ENCODE measurements at regions not wholly inside any gene's neighbourhood (a gene's known extent, or its start where the extent isn't known, plus 50 kb on each side); places are given as distances from the start of the nearest gene placed in this dataset.

- no peak overlapping the region for H3K27ac ChIP-seq
- H3K36me3 ChIP-seq (ENCODE audit: insufficient read depth in 1 of 2, low read depth in 1 of 2), result no peaks in the 10 kb centered on the region
- intact Hi-C loops (cut with DNase I), result no loop called here
- no peak overlapping the region for H3K4me3 ChIP-seq
- no peaks in the 10 kb centered on the region for H3K9me3 ChIP-seq
- WGBS, 3 donors, result 100% methylated on average over 1 of the region's 1 CpG
- H3K27me3 ChIP-seq (ENCODE audit: insufficient read depth in 3 of 3, low read length in 2 of 3), result no peaks in the 10 kb centered on the region
- ATAC-seq (no peak), DNase-seq (no peak)
- TF ChIP-seq CTCF (IDR thresholded peaks at IDR 0.05), result no peak
- H3K4me1 ChIP-seq, result no peaks in the 10 kb centered on the region
Observed at GRCh38 chr17:69914520-69914919, 160.5 kb upstream of the KCNJ16 start.

- Histone ChIP-seq H3K4me3 (no peak overlapping the region), H3K4me1 (no peaks in the 10 kb centered on the region), H3K27ac (no peak overlapping the region), H3K27me3 (ENCODE audit: insufficient read depth in 3 of 3, low read length in 2 of 3) (no peaks in the 10 kb centered on the region), H3K36me3 (ENCODE audit: insufficient read depth in 1 of 2, low read depth in 1 of 2) (no peaks in the 10 kb centered on the region), H3K9me3 (no peaks in the 10 kb centered on the region)
- intact Hi-C loops (cut with DNase I), result no loop called here
- DNase-seq, result no peak
- WGBS, 3 donors, result 90 to 92% (median 92%) methylated on average over 2 of the region's 2 CpGs
- ATAC-seq, result no peak
- no peak for TF ChIP-seq CTCF (IDR thresholded peaks at IDR 0.05)
Observed at GRCh38 chr17:69916761-69917160, 158.3 kb upstream of the KCNJ16 start.

GRCh38 chr17:69918164-69918563 is 156.9 kb upstream of the KCNJ16 start:
- DNase-seq, result no peak
- H3K36me3 ChIP-seq (ENCODE audit: insufficient read depth in 1 of 2, low read depth in 1 of 2), result no peaks in the 10 kb centered on the region
- intact Hi-C loops (cut with DNase I), result no loop called here
- no peaks in the 10 kb centered on the region for H3K4me1 ChIP-seq
- no peak for TF ChIP-seq CTCF (IDR thresholded peaks at IDR 0.05)
- H3K27me3 ChIP-seq (ENCODE audit: insufficient read depth in 3 of 3, low read length in 2 of 3), result no peaks in the 10 kb centered on the region
- ATAC-seq, result no peak
- H3K4me3 ChIP-seq, result no peak overlapping the region
- no peaks in the 10 kb centered on the region for H3K9me3 ChIP-seq
- no peak overlapping the region for H3K27ac ChIP-seq
- 89 to 94% (median 91%) methylated on average over 4 of the region's 4 CpGs for WGBS, 3 donors

GRCh38 chr17:69919789-69920188 is 155.2 kb upstream of the KCNJ16 start:
- DNase-seq (no peak), ATAC-seq (no peak)
- no peak overlapping the region for H3K27ac ChIP-seq
- H3K36me3 ChIP-seq (ENCODE audit: insufficient read depth in 1 of 2, low read depth in 1 of 2), result no peaks in the 10 kb centered on the region
- no peaks in the 10 kb centered on the region for H3K9me3 ChIP-seq
- intact Hi-C loops (cut with DNase I), result no loop called here
- H3K4me3 ChIP-seq, result no peak overlapping the region
- 95 to 100% (median 97%) methylated on average over 2 of the region's 2 CpGs for WGBS, 3 donors
- no peak for TF ChIP-seq CTCF (IDR thresholded peaks at IDR 0.05)
- no peaks in the 10 kb centered on the region for H3K27me3 ChIP-seq (ENCODE audit: insufficient read depth in 3 of 3, low read length in 2 of 3)
- no peaks in the 10 kb centered on the region for H3K4me1 ChIP-seq

- no peak for TF ChIP-seq CTCF (IDR thresholded peaks at IDR 0.05)
- Histone ChIP-seq H3K27ac (no peak overlapping the region), H3K4me3 (no peak overlapping the region), H3K9me3 (no peaks in the 10 kb centered on the region), H3K4me1 (no peaks in the 10 kb centered on the region), H3K36me3 (ENCODE audit: insufficient read depth in 1 of 2, low read depth in 1 of 2) (no peaks in the 10 kb centered on the region), H3K27me3 (ENCODE audit: insufficient read depth in 3 of 3, low read length in 2 of 3) (no peaks in the 10 kb centered on the region)
- ATAC-seq, result no peak
- intact Hi-C loops (cut with DNase I), result no loop called here
- no peak for DNase-seq
- WGBS, 3 donors, result 88 to 96% (median 88%) methylated on average over 1 of the region's 1 CpG
Observed at GRCh38 chr17:69921046-69921445, 154.0 kb upstream of the KCNJ16 start.

All from psoas muscle (tissue), 7 donors.